ENCODE measurements at regions not wholly inside any gene's neighbourhood (a gene's known extent, or its start where the extent isn't known, plus 50 kb on each side); places are given as distances from the start of the nearest gene placed in this dataset.

DNA sequence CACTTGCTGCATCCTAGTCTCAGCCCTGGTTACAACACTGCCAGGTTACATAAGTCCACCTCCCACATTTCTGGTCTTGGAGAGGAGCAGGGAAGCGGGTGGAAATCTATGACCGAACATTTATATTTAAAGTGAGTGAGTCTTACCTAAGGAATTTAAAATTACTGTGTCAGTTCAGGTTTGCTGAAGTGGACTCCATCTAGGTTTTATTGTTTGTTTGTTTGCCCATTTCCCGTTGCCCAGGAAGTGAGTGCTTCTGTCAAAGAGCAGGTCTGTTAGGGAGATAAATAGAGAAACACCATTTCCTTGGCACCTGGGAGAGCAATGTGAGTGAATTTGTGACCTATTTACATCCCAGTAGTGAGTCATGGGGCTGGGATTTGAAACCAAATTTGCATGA lies 179.5 kb downstream of the KIF4B start (continued):
- TF ChIP-seq NCOA4 (IDR thresholded peaks at IDR 0.05; ENCODE audit: partially characterized antibody), result no peak
- TF ChIP-seq HMG20A (CRISPR knock-in tag; conservative IDR thresholded peaks at IDR 0.05), result no peak
- TF ChIP-seq, protein P1, sequence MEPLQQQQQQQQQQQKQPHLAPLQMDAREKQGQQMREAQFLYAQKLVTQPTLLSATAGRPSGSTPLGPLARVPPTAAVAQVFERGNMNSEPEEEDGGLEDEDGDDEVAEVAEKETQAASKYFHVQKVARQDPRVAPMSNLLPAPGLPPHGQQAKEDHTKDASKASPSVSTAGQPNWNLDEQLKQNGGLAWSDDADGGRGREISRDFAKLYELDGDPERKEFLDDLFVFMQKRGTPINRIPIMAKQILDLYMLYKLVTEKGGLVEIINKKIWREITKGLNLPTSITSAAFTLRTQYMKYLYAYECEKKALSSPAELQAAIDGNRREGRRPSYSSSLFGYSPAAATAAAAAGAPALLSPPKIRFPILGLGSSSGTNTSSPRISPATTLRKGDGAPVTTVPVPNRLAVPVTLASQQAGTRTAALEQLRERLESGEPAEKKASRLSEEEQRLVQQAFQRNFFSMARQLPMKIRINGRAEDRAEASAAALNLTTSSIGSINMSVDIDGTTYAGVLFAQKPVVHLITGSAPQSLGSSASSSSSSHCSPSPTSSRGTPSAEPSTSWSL (CRISPR knock-in tag; IDR thresholded peaks at IDR 0.05; ENCODE audit: borderline replicate concordance), result no peak
- no peak for TF ChIP-seq ZNF76 (CRISPR knock-in tag; IDR thresholded peaks at IDR 0.05; ENCODE audit: borderline replicate concordance)
- no peak for TF ChIP-seq PTTG1 (tag; IDR thresholded peaks at IDR 0.05; ENCODE audit: low read depth)
- no peak for TF ChIP-seq ZBTB7A (IDR thresholded peaks at IDR 0.05; ENCODE audit: borderline replicate concordance, control insufficient read depth, low read depth, low read length)
- no peak for TF ChIP-seq TEAD4 (IDR thresholded peaks at IDR 0.05; ENCODE audit: low read length)
- TF ChIP-seq TEAD4 (CRISPR knock-in tag; IDR thresholded peaks at IDR 0.05; ENCODE audit: borderline replicate concordance), result no peak
- TF ChIP-seq PCBP2 (IDR thresholded peaks at IDR 0.05; ENCODE audit: low read depth, low read length, poor library complexity, severe bottlenecking), result no peak
- no peak for TF ChIP-seq NR4A1 (CRISPR knock-in tag; IDR thresholded peaks at IDR 0.05)
- TF ChIP-seq NR4A1 (tag; IDR thresholded peaks at IDR 0.05), result no peak
- TF ChIP-seq ZNF75A (CRISPR knock-in tag; IDR thresholded peaks at IDR 0.05), result no peak
- TF ChIP-seq, protein P2, sequence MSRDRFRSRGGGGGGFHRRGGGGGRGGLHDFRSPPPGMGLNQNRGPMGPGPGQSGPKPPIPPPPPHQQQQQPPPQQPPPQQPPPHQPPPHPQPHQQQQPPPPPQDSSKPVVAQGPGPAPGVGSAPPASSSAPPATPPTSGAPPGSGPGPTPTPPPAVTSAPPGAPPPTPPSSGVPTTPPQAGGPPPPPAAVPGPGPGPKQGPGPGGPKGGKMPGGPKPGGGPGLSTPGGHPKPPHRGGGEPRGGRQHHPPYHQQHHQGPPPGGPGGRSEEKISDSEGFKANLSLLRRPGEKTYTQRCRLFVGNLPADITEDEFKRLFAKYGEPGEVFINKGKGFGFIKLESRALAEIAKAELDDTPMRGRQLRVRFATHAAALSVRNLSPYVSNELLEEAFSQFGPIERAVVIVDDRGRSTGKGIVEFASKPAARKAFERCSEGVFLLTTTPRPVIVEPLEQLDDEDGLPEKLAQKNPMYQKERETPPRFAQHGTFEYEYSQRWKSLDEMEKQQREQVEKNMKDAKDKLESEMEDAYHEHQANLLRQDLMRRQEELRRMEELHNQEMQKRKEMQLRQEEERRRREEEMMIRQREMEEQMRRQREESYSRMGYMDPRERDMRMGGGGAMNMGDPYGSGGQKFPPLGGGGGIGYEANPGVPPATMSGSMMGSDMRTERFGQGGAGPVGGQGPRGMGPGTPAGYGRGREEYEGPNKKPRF (IDR thresholded peaks at IDR 0.05; ENCODE audit: low read depth, low read length), result no peak
- TF ChIP-seq RB1 (IDR thresholded peaks at IDR 0.05; ENCODE audit: low read depth), result no peak
- no peak for TF ChIP-seq ZSCAN32 (CRISPR knock-in tag; IDR thresholded peaks at IDR 0.05)
- TF ChIP-seq, protein P3, sequence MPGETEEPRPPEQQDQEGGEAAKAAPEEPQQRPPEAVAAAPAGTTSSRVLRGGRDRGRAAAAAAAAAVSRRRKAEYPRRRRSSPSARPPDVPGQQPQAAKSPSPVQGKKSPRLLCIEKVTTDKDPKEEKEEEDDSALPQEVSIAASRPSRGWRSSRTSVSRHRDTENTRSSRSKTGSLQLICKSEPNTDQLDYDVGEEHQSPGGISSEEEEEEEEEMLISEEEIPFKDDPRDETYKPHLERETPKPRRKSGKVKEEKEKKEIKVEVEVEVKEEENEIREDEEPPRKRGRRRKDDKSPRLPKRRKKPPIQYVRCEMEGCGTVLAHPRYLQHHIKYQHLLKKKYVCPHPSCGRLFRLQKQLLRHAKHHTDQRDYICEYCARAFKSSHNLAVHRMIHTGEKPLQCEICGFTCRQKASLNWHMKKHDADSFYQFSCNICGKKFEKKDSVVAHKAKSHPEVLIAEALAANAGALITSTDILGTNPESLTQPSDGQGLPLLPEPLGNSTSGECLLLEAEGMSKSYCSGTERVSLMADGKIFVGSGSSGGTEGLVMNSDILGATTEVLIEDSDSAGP (CRISPR knock-in tag; IDR thresholded peaks at IDR 0.05), result no peak
- TF ChIP-seq CREM (IDR thresholded peaks at IDR 0.05; ENCODE audit: low read depth), result no peak
- TF ChIP-seq ZNF785 (CRISPR knock-in tag; IDR thresholded peaks at IDR 0.05), result no peak
- no peak for TF ChIP-seq TEAD1 (CRISPR knock-in tag; IDR thresholded peaks at IDR 0.05)
- TF ChIP-seq, protein P4, sequence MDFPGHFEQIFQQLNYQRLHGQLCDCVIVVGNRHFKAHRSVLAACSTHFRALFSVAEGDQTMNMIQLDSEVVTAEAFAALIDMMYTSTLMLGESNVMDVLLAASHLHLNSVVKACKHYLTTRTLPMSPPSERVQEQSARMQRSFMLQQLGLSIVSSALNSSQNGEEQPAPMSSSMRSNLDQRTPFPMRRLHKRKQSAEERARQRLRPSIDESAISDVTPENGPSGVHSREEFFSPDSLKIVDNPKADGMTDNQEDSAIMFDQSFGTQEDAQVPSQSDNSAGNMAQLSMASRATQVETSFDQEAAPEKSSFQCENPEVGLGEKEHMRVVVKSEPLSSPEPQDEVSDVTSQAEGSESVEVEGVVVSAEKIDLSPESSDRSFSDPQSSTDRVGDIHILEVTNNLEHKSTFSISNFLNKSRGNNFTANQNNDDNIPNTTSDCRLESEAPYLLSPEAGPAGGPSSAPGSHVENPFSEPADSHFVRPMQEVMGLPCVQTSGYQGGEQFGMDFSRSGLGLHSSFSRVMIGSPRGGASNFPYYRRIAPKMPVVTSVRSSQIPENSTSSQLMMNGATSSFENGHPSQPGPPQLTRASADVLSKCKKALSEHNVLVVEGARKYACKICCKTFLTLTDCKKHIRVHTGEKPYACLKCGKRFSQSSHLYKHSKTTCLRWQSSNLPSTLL (IDR thresholded peaks at IDR 0.05), result no peak
- TF ChIP-seq GABPA (tag; conservative IDR thresholded peaks at IDR 0.05; ENCODE audit: low read depth), result no peak
